DMS153 treated with DMSO at 0.1 percent for 48 hours (cell line): ENCODE measurements at regions not wholly inside any gene's neighbourhood (a gene's known extent, or its start where the extent isn't known, plus 50 kb on each side); places are given as distances from the start of the nearest gene placed in this dataset.
"Not testable (repeated sequence)": the region's sequence is repeated elsewhere in the genome, so short reads cannot be mapped to it uniquely, and the experiment has no call there.

Experiments
- DNase-seq: peaks from one replicate; lab custom pipeline; 2025; ENCODE audit not compliant: unreplicated experiment; lab: John Stamatoyannopoulos, UW

- no peak for DNase-seq
Measured at GRCh38 chr12:97797473-97797872, 334.9 kb downstream of the RMST start.

GRCh38 chr12:97800561-97800960 is 338.0 kb downstream of the RMST start:
- DNase-seq: no peak

GRCh38 chr12:97801471-97802059 is 339.0 kb downstream of the RMST start:
- DNase-seq: no peak

- DNase-seq: no peak
Measured at GRCh38 chr12:97805146-97805545, 342.5 kb downstream of the RMST start.

GRCh38 chr12:97813301-97813700 is 350.7 kb downstream of the RMST start:
- DNase-seq: no peak

GRCh38 chr12:97821806-97822205 is 359.2 kb downstream of the RMST start:
- no peak for DNase-seq

- no peak for DNase-seq
Measured at GRCh38 chr12:97835541-97835940, 372.9 kb downstream of the RMST start.

- DNase-seq: no peak
Measured at GRCh38 chr12:97837401-97837800, 374.8 kb downstream of the RMST start.

- DNase-seq: no peak
Measured at GRCh38 chr12:97848051-97848450, 385.4 kb downstream of the RMST start.

- DNase-seq: no peak
Measured at GRCh38 chr12:97854477-97854876, 391.9 kb downstream of the RMST start.

GRCh38 chr12:97862072-97862471 is 399.5 kb downstream of the RMST start:
- no peak for DNase-seq

GRCh38 chr12:97875064-97875463 is 412.5 kb downstream of the RMST start:
- no peak for DNase-seq

- DNase-seq: no peak
Measured at GRCh38 chr12:97876780-97877179, 414.2 kb downstream of the RMST start.

GRCh38 chr12:97877404-97877803 is 414.8 kb downstream of the RMST start:
- DNase-seq: no peak

- no peak for DNase-seq
Measured at GRCh38 chr12:97886511-97887176, 424.0 kb downstream of the RMST start.

- DNase-seq: not testable (repeated sequence)
Measured at GRCh38 chr12:97897881-97898280, 435.3 kb downstream of the RMST start.

GRCh38 chr12:97899529-97899928 is 436.9 kb downstream of the RMST start:
- no peak for DNase-seq

GRCh38 chr12:97899956-97900355 is 437.4 kb downstream of the RMST start:
- DNase-seq: no peak

GRCh38 chr12:97903356-97903755 is 440.8 kb downstream of the RMST start:
- no peak for DNase-seq

GRCh38 chr12:97907504-97907903 is 444.9 kb downstream of the RMST start:
- no peak for DNase-seq

GRCh38 chr12:97910559-97910958 is 448.0 kb downstream of the RMST start:
- no peak for DNase-seq

- DNase-seq: no peak
Measured at GRCh38 chr12:97912943-97913342, 450.3 kb downstream of the RMST start.
